ENCODE measurements at regions not wholly inside any gene's neighbourhood (a gene's known extent, or its start where the extent isn't known, plus 50 kb on each side); places are given as distances from the start of the nearest gene placed in this dataset.
"Not testable (repeated sequence)": the region's sequence is repeated elsewhere in the genome, so short reads cannot be mapped to it uniquely, and the experiment has no call there.

DNA sequence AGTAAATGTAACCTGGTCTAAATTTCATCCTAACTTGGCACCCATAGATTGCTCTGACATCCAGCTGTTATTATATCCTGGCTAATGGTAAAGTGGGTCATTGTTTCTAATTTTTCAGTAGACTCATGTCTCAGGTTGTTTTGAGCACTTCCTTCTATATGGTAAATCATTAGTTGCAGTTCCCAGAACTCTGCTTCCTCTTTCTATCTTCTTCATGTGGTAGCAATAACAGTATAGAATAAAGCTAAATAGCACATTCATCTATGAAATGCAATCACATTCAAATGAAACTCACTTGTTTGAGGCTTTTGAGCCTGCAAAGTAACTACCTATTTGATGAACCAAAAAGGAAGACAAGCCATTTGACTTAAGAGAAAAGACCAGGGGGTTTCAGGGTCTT lies 65.1 kb upstream of the GZMB start:
- intact Hi-C loops (cut with DNase I) = no loop called here

DNA sequence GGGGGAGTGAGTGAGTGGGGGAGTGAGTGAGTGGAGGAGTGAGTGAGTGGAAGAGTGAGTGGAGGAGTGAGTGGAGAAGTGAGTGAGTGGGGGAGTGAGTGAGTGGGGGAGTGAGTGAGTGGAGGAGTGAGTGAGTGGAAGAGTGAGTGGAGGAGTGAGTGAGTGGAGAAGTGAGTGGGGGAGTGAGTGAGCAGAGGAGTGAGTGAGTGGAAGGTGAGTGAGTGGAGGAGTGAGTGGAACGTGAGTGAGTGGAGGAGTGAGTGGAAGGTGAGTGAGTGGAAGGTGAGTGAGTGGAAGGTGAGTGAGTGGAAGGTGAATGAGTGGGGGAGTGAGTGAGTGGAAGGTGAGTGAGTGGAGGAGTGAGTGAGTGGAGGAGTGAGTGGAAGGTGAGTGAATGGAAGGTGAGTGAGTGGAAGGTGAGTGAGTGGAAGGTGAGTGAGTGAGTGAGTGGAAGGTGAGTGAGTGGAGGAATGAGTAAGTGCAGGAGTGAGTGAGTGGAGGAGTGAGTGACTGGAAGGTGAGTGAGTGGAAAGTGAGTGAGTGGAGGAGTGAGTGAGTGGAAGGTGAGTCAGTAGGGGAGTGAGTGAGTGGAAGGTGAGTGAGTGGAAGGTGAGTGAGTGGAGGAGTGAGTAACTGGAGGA lies 62.4 kb upstream of the GZMB start:
- DNase-seq; intact Hi-C loops (cut with DNase I); ATAC-seq; H3K4me1 ChIP-seq; H3K9me3 ChIP-seq; H3K36me3 ChIP-seq; H3K27ac ChIP-seq; H3K4me3 ChIP-seq; H3K27me3 ChIP-seq: not testable (repeated sequence)

More for the DNA sequence above, 65.1 kb upstream of the GZMB start:
- Histone ChIP-seq H3K27ac (no peak overlapping the region), H3K27me3 (no peaks in the 10 kb centered on the region), H3K9me3 (no peaks in the 10 kb centered on the region), H3K36me3 (no peaks in the 10 kb centered on the region), H3K4me3 (no peak overlapping the region), H3K4me1 (no peaks in the 10 kb centered on the region)
- TF ChIP-seq, protein P1, sequence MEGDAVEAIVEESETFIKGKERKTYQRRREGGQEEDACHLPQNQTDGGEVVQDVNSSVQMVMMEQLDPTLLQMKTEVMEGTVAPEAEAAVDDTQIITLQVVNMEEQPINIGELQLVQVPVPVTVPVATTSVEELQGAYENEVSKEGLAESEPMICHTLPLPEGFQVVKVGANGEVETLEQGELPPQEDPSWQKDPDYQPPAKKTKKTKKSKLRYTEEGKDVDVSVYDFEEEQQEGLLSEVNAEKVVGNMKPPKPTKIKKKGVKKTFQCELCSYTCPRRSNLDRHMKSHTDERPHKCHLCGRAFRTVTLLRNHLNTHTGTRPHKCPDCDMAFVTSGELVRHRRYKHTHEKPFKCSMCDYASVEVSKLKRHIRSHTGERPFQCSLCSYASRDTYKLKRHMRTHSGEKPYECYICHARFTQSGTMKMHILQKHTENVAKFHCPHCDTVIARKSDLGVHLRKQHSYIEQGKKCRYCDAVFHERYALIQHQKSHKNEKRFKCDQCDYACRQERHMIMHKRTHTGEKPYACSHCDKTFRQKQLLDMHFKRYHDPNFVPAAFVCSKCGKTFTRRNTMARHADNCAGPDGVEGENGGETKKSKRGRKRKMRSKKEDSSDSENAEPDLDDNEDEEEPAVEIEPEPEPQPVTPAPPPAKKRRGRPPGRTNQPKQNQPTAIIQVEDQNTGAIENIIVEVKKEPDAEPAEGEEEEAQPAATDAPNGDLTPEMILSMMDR (IDR thresholded peaks at IDR 0.05) = no peak
- no peak for DNase-seq
- ATAC-seq = peak; percentile 50

DNA sequence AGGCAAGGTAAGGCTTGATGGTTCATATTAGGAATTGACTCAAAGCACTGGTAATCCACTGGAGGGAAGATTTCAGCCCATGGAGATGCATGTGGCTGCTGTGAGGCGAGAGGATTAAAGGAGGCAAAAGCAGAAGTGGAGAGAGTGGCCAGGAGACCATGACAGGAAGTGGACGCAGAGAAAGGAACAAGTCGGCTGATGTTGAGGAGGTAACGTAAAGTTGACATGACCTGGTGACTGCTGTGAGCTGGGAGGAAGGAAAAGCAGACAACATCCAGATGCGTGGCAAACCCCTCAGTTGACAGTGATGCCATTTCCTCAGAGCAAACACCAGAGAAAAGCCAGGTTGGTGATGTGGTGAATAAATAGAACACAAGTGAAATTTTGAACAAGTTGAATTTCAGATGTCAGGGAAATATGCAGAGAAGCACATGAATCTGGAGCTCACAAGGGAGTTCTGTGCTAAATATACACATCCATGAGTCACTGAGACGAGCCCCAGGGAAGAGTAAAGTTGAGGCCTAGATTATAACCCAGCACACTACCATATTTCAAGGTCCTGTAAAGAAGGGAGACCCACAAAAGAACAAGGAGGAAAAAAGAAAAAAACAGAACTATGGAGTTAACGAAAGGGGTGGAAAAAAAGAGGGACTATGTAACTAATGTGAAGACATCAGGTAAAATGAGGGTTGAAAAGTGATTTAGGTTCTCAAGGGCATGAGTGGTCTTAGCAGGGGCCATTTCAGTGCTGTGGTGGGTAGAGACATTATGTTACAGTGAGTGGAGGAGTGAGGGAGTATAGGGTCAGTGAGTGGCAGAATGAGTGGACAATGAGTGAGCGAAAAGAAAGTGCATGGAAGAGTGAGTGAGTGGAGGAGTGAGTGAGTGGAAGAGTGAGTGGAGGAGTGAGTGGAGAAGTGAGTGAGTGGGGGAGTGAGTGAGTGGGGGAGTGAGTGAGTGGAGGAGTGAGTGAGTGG lies 61.6 kb upstream of the GZMB start:
- Histone ChIP-seq H3K27me3 (no peaks in the 10 kb centered on the region), H3K4me3 (no peak overlapping the region), H3K9me3 (no peaks in the 10 kb centered on the region), H3K36me3 (no peaks in the 10 kb centered on the region), H3K27ac (no peak overlapping the region), H3K4me1 (no peaks in the 10 kb centered on the region)
- intact Hi-C loops (cut with DNase I) = no loop called here
- peak; percentile 83 for ATAC-seq
- DNase-seq = no peak
- TF ChIP-seq, protein P1 (IDR thresholded peaks at IDR 0.05) = no peak

DNA sequence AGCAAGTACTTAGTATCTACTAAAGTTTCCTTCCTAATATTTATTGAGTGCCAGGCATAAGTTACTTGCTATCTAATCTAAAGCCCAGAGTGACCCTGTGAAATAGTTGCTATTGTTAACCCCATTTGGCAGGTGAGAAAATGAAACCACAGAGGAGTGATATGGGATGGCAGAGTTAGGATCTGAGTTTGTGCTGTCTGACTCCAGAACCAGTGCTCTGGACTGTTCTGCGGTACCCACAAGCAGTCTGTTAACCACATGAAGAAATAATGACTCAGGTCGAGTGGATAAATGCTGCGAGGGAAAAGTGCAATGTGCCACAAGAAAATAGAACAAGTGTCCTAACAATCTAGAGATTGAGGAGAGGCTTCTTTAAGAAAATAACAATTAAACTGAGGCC lies 60.7 kb upstream of the GZMB start:
- intact Hi-C loops (cut with DNase I) = no loop called here
- H3K36me3 ChIP-seq = no peaks in the 10 kb centered on the region
- no peaks in the 10 kb centered on the region for H3K27me3 ChIP-seq
- H3K4me3 ChIP-seq = no peak overlapping the region
- no peaks in the 10 kb centered on the region for H3K9me3 ChIP-seq
- H3K4me1 ChIP-seq = no peaks in the 10 kb centered on the region
- DNase-seq (no peak), ATAC-seq (no peak)
- TF ChIP-seq, protein P1 (IDR thresholded peaks at IDR 0.05) = no peak
- no peak overlapping the region for H3K27ac ChIP-seq

DNA sequence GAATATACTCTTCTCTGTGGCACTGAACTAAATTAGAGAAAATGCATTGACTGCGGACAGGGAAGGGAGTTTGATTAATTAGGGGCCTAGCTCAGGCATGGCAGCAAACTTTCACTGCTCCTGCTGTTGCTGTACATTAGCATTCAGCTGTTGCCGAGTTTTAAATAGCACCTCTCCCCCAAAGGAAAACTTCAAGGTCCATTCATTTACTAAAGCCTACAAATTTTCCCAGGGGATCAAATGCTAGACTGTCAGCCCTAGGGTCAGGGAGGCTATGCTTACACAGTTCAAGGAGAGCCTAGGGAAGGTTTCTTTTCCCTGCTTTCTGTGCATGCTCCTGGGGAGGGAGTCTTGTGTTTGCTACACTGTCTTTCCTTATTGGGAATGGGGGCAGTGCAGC lies 60.0 kb upstream of the GZMB start:
- intact Hi-C loops (cut with DNase I) = no loop called here
- H3K27me3 ChIP-seq = no peaks in the 10 kb centered on the region
- H3K4me1 ChIP-seq = no peaks in the 10 kb centered on the region
- no peaks in the 10 kb centered on the region for H3K9me3 ChIP-seq
- H3K4me3 ChIP-seq = no peak overlapping the region
- TF ChIP-seq, protein P1 (IDR thresholded peaks at IDR 0.05) = no peak
- H3K36me3 ChIP-seq = no peaks in the 10 kb centered on the region
- ATAC-seq (no peak), DNase-seq (no peak)
- no peak overlapping the region for H3K27ac ChIP-seq

DNA sequence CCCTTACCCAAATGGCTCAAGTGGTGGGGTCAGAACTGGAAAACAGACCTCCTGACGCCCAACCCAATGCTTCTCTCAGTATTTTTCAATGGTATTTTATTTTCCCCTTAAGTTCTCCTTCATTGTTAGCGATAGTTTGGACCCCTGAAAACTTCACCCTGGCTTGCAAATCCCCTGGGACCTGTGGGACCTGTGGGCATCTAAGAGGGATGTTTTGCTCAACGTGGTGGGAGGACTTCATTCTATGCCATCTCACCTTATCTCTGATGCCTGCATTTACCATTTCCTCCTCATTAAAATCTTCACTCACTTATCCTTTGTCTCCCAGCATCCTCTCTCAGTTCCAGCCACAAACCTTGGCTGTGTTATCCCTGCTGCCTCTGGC lies 59.4 kb upstream of the GZMB start:
- no peaks in the 10 kb centered on the region for H3K36me3 ChIP-seq
- no peak overlapping the region for H3K27ac ChIP-seq
- no peak overlapping the region for H3K4me3 ChIP-seq
- no peak for DNase-seq
- no peak for ATAC-seq
- no peaks in the 10 kb centered on the region for H3K9me3 ChIP-seq
- no peaks in the 10 kb centered on the region for H3K27me3 ChIP-seq
- TF ChIP-seq, protein P1 (IDR thresholded peaks at IDR 0.05) = no peak
- intact Hi-C loops (cut with DNase I) = no loop called here
- H3K4me1 ChIP-seq = no peaks in the 10 kb centered on the region

All from upper lobe of right lung (tissue), 1 donor.